ENCODE measurements at regions not wholly inside any gene's neighbourhood (a gene's known extent, or its start where the extent isn't known, plus 50 kb on each side); places are given as distances from the start of the nearest gene placed in this dataset.

DNA sequence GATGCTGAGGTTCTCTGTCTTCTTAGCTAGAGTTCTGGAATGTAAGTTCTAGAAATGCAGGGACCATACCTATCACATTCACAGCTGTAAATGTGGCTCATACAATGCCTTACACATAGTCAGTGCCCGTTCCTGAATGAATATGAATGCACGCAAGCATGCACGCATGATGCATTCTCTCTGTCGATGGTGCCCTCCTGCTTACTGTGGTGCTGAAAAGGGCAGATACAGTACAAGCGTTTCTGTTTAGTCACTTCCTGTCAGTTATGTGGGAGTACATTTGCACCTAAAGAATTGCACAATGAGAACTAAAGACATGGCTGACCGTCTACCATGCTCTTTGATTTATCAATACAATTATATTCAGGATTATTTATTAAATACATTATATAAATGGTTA lies 152.2 kb upstream of the SOX4 start:
- Histone ChIP-seq H3K27me3 (no peaks in the 10 kb centered on the region), H3K9me3 (no peaks in the 10 kb centered on the region), H3K27ac (no peak overlapping the region), H3K36me3 (no peaks in the 10 kb centered on the region), H3K4me1 (ENCODE audit: insufficient read depth) (peaks cover 2% of the 10 kb centered on the region), H3K4me3 (no peak overlapping the region)
- intact Hi-C loops (cut with DNase I): no loop called here
- WGBS, 3 donors: 89 to 95% (median 92%) methylated on average over 6 of the region's 6 CpGs
- no peak for DNase-seq
- TF ChIP-seq, protein P1, sequence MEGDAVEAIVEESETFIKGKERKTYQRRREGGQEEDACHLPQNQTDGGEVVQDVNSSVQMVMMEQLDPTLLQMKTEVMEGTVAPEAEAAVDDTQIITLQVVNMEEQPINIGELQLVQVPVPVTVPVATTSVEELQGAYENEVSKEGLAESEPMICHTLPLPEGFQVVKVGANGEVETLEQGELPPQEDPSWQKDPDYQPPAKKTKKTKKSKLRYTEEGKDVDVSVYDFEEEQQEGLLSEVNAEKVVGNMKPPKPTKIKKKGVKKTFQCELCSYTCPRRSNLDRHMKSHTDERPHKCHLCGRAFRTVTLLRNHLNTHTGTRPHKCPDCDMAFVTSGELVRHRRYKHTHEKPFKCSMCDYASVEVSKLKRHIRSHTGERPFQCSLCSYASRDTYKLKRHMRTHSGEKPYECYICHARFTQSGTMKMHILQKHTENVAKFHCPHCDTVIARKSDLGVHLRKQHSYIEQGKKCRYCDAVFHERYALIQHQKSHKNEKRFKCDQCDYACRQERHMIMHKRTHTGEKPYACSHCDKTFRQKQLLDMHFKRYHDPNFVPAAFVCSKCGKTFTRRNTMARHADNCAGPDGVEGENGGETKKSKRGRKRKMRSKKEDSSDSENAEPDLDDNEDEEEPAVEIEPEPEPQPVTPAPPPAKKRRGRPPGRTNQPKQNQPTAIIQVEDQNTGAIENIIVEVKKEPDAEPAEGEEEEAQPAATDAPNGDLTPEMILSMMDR (IDR thresholded peaks at IDR 0.05): no peak
- no peak for TF ChIP-seq EP300 (IDR thresholded peaks at IDR 0.05)
- TF ChIP-seq POLR2A (IDR thresholded peaks at IDR 0.05): no peak

DNA sequence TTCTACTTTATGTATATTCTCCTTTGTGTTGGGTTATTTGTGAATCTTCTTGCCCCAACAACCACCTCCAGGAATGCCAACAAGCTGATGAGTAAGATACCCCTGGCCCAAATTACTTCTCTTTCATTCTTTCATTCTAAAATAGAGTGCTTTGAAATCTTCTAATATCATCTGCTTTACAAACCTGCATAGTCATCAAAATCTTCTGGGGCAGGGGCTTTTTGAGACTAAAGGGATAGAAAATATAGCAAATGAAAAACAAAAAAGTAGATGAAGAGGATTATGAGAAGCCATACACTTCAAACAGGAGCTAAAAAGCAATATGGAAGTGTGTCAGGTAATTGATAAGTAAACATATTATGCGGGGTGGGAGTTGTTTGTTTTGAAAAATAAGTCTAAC lies 150.7 kb upstream of the SOX4 start:
- Histone ChIP-seq H3K9me3 (no peaks in the 10 kb centered on the region), H3K27ac (no peak overlapping the region), H3K4me1 (ENCODE audit: insufficient read depth) (peaks cover 2% of the 10 kb centered on the region), H3K4me3 (no peak overlapping the region), H3K36me3 (no peaks in the 10 kb centered on the region), H3K27me3 (no peaks in the 10 kb centered on the region)
- TF ChIP-seq POLR2A (IDR thresholded peaks at IDR 0.05): no peak
- TF ChIP-seq, protein P1 (IDR thresholded peaks at IDR 0.05): no peak
- TF ChIP-seq EP300 (IDR thresholded peaks at IDR 0.05): no peak
- intact Hi-C loops (cut with DNase I): no loop called here
- WGBS, 3 donors: 91 to 100% (median 96%) methylated on average over 1 of the region's 1 CpG
- DNase-seq: no peak

DNA sequence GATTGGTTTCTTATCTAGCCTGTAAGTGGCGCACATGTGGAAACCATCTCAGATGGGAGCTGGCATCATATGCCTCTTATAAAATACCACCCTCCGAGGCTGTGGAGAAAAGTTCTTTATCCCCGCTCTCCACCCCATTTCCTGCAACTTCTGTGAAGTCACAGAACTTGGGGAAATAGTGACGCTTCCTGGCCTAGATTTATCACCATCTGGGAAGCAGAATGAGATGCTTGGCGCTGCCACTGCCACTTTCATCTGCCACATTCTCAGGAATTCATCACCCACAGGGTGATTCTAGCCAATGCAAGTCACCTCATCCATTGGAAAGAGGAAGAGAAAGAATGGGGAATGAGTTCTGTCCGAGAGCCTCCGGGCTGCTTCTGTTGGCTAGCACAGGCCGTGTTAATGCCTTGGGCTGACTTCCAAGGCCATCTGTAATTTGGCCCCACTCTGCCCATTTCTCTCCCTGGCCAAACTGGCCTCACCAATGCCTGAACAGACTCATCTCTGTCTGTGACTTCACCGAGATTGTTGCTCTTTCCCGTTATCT lies 148.8 kb upstream of the SOX4 start:
- TF ChIP-seq, protein P1 (IDR thresholded peaks at IDR 0.05): no peak
- TF ChIP-seq EP300 (IDR thresholded peaks at IDR 0.05): no peak
- no peak for TF ChIP-seq POLR2A (IDR thresholded peaks at IDR 0.05)
- Histone ChIP-seq H3K36me3 (no peaks in the 10 kb centered on the region), H3K27ac (no peak overlapping the region), H3K27me3 (no peaks in the 10 kb centered on the region), H3K4me1 (ENCODE audit: insufficient read depth) (no peaks in the 10 kb centered on the region), H3K4me3 (no peak overlapping the region), H3K9me3 (no peaks in the 10 kb centered on the region)
- intact Hi-C loops (cut with DNase I): no loop called here
- 87 to 92% (median 92%) methylated on average over 10 of the region's 10 CpGs for WGBS, 3 donors
- DNase-seq: no peak

DNA sequence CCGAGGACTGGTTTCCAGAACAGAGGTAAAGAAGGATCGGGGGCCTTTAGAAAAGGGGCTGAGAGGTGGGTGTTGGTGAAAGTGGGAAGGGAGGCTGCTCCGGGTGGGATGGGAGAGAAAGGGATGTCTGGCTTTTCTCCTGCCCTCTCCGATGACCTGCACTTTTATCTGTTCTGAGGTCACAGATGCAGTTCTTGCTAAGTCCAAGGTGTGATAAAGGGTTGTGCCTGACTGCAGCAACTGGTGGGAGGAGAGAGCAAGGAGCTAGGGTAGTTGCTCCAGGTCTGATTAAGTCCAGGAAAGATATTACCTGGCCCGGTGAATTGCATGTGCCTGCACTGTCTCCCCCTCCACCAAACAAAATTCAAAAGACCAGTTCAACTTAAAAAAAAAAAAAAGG lies 145.6 kb upstream of the SOX4 start:
- Histone ChIP-seq H3K36me3 (no peaks in the 10 kb centered on the region), H3K9me3 (no peaks in the 10 kb centered on the region), H3K27me3 (no peaks in the 10 kb centered on the region), H3K27ac (no peak overlapping the region), H3K4me1 (ENCODE audit: insufficient read depth) (no peaks in the 10 kb centered on the region), H3K4me3 (no peak overlapping the region)
- WGBS, 3 donors: 88 to 93% (median 89%) methylated on average over 5 of the region's 5 CpGs
- no peak for TF ChIP-seq EP300 (IDR thresholded peaks at IDR 0.05)
- no peak for TF ChIP-seq POLR2A (IDR thresholded peaks at IDR 0.05)
- TF ChIP-seq, protein P1 (IDR thresholded peaks at IDR 0.05): no peak
- intact Hi-C loops (cut with DNase I): no loop called here
- no peak for DNase-seq
